IMR-90 (cell line): ENCODE measurements at regions not wholly inside any gene's neighbourhood (a gene's known extent, or its start where the extent isn't known, plus 50 kb on each side); places are given as distances from the start of the nearest gene placed in this dataset.
"Not testable (repeated sequence)": the region's sequence is repeated elsewhere in the genome, so short reads cannot be mapped to it uniquely, and the experiment has no call there.

Source experiments
- BHLHE40 ChIP-seq: fragments of 150-350 bp; IDR thresholded peaks from 2 replicates; pipeline ENCODE4 v1.6.1; 2016; ENCODE audit warnings: mild to moderate bottlenecking, low read depth, low read length
- CEBPB ChIP-seq: IDR thresholded peaks from 2 replicates; pipeline ENCODE4 v1.6.1; 2012; ENCODE audit warnings: low read depth, low read length, improper control_type of control experiment
- FOS ChIP-seq: fragments of 150-350 bp; IDR thresholded peaks from 2 replicates; pipeline ENCODE4 v1.6.1; 2016; ENCODE audit warnings: low read depth, low read length
- MAFK ChIP-seq: IDR thresholded peaks from 2 replicates; pipeline ENCODE4 v1.6.1; 2012; ENCODE audit warnings: low read depth, low read length, improper control_type of control experiment
- MXI1 ChIP-seq: IDR thresholded peaks from 2 replicates; pipeline ENCODE4 v1.6.1; 2012; ENCODE audit warnings: low read depth, mild to moderate bottlenecking, low read length, moderate library complexity, borderline replicate concordance
- NFE2L2 ChIP-seq: fragments of 150-350 bp; IDR thresholded peaks from 2 replicates; pipeline ENCODE4 v1.6.1; 2016; ENCODE audit warnings: low read depth, mild to moderate bottlenecking, low read length
- POLR2A ChIP-seq: IDR thresholded peaks from 2 replicates; pipeline ENCODE4 v1.6.1; 2012; ENCODE audit warnings: mild to moderate bottlenecking, low read depth, low read length
- RAD21 ChIP-seq: IDR thresholded peaks from 2 replicates; pipeline ENCODE4 v1.6.1; 2012; ENCODE audit warnings: low read length, improper control_type of control experiment
- SMC3 ChIP-seq: fragments of 150-350 bp; IDR thresholded peaks from 2 replicates; pipeline ENCODE4 v1.6.1; 2016; ENCODE audit warnings: low read depth, mild to moderate bottlenecking, antibody characterized with exemption, low read length, moderate library complexity
- TF ChIP-seq, protein P1 (sequence below): conservative IDR thresholded peaks from 2 replicates; pipeline ENCODE4 v1.5.1; 2012; ENCODE audit warnings: mild to moderate bottlenecking, low read depth, low read length, improper control_type of control experiment
- TF ChIP-seq, protein P2 (sequence below): fragments of 150-350 bp; IDR thresholded peaks from 2 replicates; pipeline ENCODE4 v1.6.1; 2016; ENCODE audit warnings: low read depth, mild to moderate bottlenecking, low read length, moderate library complexity, borderline replicate concordance

DNA sequence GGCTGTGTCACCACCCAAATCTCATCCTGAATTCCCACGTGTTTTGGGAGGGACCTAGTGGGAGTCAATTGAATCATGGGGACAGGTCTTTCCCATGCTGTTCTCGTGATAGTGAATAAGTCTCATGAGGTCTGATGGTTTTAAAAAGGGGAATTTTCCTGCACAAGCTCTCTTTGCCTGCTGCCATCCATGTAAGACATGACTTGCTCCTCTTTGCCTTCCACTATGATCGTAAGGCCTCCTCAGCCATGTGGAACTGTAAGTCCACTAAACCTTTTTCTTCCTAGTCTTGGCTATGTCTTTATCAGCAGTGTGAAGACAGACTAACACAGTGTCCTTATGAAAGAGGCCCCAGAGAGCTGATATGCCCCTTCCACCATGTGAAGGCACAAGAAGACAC is 230.9 kb upstream of the ACTBL2 start:
- TF ChIP-seq, protein P1, sequence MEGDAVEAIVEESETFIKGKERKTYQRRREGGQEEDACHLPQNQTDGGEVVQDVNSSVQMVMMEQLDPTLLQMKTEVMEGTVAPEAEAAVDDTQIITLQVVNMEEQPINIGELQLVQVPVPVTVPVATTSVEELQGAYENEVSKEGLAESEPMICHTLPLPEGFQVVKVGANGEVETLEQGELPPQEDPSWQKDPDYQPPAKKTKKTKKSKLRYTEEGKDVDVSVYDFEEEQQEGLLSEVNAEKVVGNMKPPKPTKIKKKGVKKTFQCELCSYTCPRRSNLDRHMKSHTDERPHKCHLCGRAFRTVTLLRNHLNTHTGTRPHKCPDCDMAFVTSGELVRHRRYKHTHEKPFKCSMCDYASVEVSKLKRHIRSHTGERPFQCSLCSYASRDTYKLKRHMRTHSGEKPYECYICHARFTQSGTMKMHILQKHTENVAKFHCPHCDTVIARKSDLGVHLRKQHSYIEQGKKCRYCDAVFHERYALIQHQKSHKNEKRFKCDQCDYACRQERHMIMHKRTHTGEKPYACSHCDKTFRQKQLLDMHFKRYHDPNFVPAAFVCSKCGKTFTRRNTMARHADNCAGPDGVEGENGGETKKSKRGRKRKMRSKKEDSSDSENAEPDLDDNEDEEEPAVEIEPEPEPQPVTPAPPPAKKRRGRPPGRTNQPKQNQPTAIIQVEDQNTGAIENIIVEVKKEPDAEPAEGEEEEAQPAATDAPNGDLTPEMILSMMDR = not testable (repeated sequence)
- TF ChIP-seq NFE2L2, POLR2A, CEBPB, RAD21, BHLHE40, SMC3, FOS, MAFK, MXI1: not testable (repeated sequence)
- TF ChIP-seq, protein P2, sequence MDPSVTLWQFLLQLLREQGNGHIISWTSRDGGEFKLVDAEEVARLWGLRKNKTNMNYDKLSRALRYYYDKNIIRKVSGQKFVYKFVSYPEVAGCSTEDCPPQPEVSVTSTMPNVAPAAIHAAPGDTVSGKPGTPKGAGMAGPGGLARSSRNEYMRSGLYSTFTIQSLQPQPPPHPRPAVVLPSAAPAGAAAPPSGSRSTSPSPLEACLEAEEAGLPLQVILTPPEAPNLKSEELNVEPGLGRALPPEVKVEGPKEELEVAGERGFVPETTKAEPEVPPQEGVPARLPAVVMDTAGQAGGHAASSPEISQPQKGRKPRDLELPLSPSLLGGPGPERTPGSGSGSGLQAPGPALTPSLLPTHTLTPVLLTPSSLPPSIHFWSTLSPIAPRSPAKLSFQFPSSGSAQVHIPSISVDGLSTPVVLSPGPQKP = not testable (repeated sequence)
